CD4-positive, alpha-beta T cell treated with Interleukin-17A for 4 hours (primary cell): ENCODE measurements at regions not wholly inside any gene's neighbourhood (a gene's known extent, or its start where the extent isn't known, plus 50 kb on each side); places are given as distances from the start of the nearest gene placed in this dataset.
"Not testable (repeated sequence)": the region's sequence is repeated elsewhere in the genome, so short reads cannot be mapped to it uniquely, and the experiment has no call there.

Experiments used
- DNase-seq: peaks from one replicate; pipeline ENCODE4 v3.0.0-alpha.2; 2020; ENCODE audit warnings: mixed read lengths

- no peak for DNase-seq
These were observed 959.5 kb downstream of the GRID1 start for GRCh38 chr10:85407088-85407487.

GRCh38 chr10:85408388-85408787 is 958.2 kb downstream of the GRID1 start:
- no peak for DNase-seq

- DNase-seq = not testable (repeated sequence)
These were observed 956.0 kb downstream of the GRID1 start for GRCh38 chr10:85410586-85410985.

GRCh38 chr10:85413570-85413969 is 953.0 kb downstream of the GRID1 start:
- no peak for DNase-seq

- DNase-seq = no peak
These were observed 945.9 kb downstream of the GRID1 start for GRCh38 chr10:85420501-85421191.

- DNase-seq = no peak
These were observed 945.2 kb downstream of the GRID1 start for GRCh38 chr10:85421421-85421820.

GRCh38 chr10:85429126-85429525 is 937.5 kb downstream of the GRID1 start:
- no peak for DNase-seq

GRCh38 chr10:85430991-85431390 is 935.6 kb downstream of the GRID1 start:
- no peak for DNase-seq

GRCh38 chr10:85433248-85433647 is 933.3 kb downstream of the GRID1 start:
- no peak for DNase-seq

GRCh38 chr10:85444868-85445267 is 921.7 kb downstream of the GRID1 start:
- no peak for DNase-seq

GRCh38 chr10:85445702-85446101 is 920.9 kb downstream of the GRID1 start:
- DNase-seq = no peak

- DNase-seq = no peak
These were observed 919.8 kb downstream of the GRID1 start for GRCh38 chr10:85446827-85447226.

GRCh38 chr10:85447690-85448089 is 918.9 kb downstream of the GRID1 start:
- no peak for DNase-seq

GRCh38 chr10:85448716-85449115 is 917.9 kb downstream of the GRID1 start:
- DNase-seq = no peak

GRCh38 chr10:85454386-85454785 is 912.2 kb downstream of the GRID1 start:
- DNase-seq = no peak

GRCh38 chr10:85457191-85457590 is 909.4 kb downstream of the GRID1 start:
- no peak for DNase-seq

GRCh38 chr10:85458324-85458723 is 908.3 kb downstream of the GRID1 start:
- no peak for DNase-seq

- no peak for DNase-seq
These were observed 906.7 kb downstream of the GRID1 start for GRCh38 chr10:85459906-85460305.

- no peak for DNase-seq
These were observed 902.3 kb downstream of the GRID1 start for GRCh38 chr10:85464336-85464735.

GRCh38 chr10:85477979-85478378 is 888.6 kb downstream of the GRID1 start:
- DNase-seq = no peak

- DNase-seq = no peak
These were observed 876.2 kb downstream of the GRID1 start for GRCh38 chr10:85490431-85490830.

- no peak for DNase-seq
These were observed 874.9 kb downstream of the GRID1 start for GRCh38 chr10:85491652-85492051.

GRCh38 chr10:85492684-85493083 is 873.9 kb downstream of the GRID1 start:
- no peak for DNase-seq

- no peak for DNase-seq
These were observed 872.9 kb downstream of the GRID1 start for GRCh38 chr10:85493703-85494102.

GRCh38 chr10:85504641-85505040 is 862.0 kb downstream of the GRID1 start:
- not testable (repeated sequence) for DNase-seq
